ENCODE measurements at regions not wholly inside any gene's neighbourhood (a gene's known extent, or its start where the extent isn't known, plus 50 kb on each side); places are given as distances from the start of the nearest gene placed in this dataset.
"Not testable (repeated sequence)": the region's sequence is repeated elsewhere in the genome, so short reads cannot be mapped to it uniquely, and the experiment has no call there.

- DNase-seq (ENCODE audit: low read depth in 3 of 3, low spot score in 2 of 3) = no peak
These were observed 83.9 kb upstream of the SLC39A10 start for GRCh38 chr2:195572895-195573683.

DNA sequence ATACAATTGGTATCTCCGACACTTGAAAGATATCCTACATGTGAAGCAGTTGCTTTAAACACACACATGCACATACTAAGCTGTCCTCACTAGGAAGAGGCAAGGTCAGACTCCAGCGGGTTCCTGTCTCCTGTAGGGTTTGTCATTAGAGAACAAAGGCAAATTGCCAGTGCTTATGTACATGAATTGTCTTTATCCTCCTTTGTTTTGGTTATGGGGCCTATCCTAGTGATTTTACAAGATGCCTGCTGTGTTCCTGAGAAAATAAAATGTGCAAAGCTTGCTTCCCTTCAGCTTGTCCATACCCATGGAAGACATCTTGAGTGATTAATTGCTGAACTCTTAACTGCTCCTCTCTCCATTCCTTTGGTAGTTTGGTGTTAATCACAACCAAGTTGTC, 86.7 kb upstream of the SLC39A10 start:
- DNase-seq (ENCODE audit: low read depth in 3 of 3, low spot score in 2 of 3) = no peak

GRCh38 chr2:195569255-195569654, 87.8 kb upstream of the SLC39A10 start:
- no peak for DNase-seq (ENCODE audit: low read depth in 3 of 3, low spot score in 2 of 3)

DNA sequence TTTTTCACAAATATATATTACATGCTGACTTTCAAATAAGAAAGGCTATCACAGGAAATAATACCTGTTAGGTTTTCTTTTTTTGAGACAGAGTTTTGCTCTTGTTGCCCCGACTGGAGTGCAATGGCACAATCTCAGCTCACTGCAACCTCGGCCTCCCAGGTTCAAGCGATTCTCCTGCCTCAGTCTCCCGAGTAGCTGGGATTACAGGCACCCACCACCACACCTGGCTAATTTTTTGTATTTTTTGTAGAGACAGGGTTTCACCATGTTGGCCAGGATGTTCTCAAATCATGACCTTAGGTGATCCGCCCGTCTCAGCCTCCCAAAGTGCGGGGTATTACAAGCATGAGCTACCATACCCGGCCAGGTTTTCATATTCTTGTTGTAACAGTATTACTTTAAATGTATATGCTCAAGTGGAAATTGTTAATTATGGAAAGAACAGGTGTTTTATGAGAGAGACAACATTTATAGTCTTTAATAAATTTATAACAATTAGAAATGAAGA, 92.3 kb upstream of the SLC39A10 start:
- not testable (repeated sequence) for DNase-seq (ENCODE audit: low read depth in 3 of 3, low spot score in 2 of 3)

DNA sequence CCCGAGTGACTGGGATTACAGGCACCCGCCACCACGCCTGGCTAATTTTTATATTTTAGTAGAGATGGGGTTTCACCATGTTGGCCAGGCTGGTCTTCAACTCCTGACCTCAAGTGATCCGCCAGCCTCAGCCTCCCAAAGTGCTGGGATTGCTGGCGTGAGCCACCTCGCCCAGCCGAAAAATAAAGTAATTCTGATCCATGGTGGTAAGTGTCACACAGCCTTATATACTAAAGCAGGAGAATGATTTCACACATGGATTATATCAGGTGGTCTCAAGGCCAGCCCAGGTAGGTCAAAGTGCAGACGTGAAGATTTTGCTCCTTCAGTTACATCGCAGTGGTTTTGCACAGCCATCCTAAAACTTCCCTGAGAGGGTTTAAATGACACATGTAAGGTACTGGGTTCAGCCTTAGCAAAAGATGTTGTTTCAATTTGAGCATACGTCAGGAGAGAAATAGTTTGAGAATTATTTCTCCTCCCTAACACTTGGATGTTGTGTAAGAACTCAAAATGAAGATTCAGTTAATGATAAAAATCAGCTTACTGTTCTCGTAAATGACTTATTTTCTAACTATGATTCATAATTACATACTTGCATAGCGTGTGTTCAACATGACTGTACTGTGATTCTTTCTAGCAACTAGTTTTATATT, 93.0 kb upstream of the SLC39A10 start:
- no peak for DNase-seq (ENCODE audit: low read depth in 3 of 3, low spot score in 2 of 3)

GRCh38 chr2:195562570-195563566, 94.2 kb upstream of the SLC39A10 start:
- no peak for DNase-seq (ENCODE audit: low read depth in 3 of 3, low spot score in 2 of 3)

- DNase-seq (ENCODE audit: low read depth in 3 of 3, low spot score in 2 of 3) = no peak
These were observed 95.7 kb upstream of the SLC39A10 start for GRCh38 chr2:195561116-195561921.

DNA sequence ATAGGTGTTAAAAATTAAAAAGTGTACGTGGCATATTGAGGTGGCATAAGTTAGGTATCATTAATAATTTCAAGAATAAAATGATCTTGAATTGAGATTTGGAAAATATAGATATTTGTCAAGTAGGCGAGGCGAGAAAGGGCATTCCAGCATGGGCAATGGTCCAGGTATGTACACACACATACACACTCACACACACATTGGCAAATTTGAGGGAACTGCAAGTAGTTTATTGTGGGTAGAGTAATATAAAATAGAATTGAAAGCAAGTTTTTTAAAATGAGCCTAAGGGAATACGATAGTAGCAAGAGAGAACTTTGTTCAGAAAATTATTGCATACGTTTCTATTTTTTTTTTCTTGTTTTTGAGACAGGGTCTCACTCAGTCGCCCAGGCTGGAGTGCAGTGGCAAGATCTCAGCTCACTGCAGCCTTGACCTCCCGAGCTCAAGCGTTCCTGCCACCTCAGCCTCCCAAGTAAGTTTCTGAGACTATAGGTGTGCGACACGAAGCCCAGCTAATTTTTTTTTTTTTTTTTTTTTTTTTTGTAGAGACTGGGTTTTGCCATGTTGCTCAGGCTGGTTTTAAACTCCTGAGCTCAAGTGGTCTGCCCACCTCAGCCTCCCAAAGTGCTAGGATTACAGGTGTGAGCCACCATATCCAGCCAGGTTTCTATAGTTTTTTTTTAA, 96.7 kb upstream of the SLC39A10 start:
- DNase-seq (ENCODE audit: low read depth in 3 of 3, low spot score in 2 of 3) = no peak

DNA sequence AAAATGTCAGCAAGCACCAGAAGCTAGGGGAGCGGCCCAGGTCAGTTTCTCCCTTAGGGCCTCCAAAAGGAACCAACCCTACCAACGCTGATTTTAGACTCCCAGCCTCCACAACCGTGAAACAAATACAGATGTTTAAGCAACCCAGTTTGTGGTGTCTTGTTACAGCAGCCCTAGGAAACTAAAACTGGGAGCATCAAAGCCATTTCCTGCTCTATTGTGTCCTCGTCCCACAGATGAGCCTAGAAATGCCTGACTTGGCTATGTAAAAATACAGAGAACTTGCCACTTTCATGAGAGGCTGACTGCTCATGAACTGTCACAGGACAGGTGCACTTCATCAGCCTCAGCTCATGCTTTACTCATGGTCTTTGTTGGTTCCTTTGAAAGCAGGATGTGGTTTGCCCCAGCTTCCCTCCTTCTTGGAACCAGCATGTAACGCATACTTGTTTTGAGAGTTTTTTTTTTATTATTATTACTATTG, 97.6 kb upstream of the SLC39A10 start:
- peak in 2 of 3 donors; percentile 9 to 10 for DNase-seq (ENCODE audit: low read depth in 3 of 3, low spot score in 2 of 3)

GRCh38 chr2:195555971-195556370, 101.1 kb upstream of the SLC39A10 start:
- DNase-seq (ENCODE audit: low read depth in 3 of 3, low spot score in 2 of 3) = no peak

- no peak for DNase-seq (ENCODE audit: low read depth in 3 of 3, low spot score in 2 of 3)
These were observed 104.4 kb upstream of the SLC39A10 start for GRCh38 chr2:195552581-195552980.

DNA sequence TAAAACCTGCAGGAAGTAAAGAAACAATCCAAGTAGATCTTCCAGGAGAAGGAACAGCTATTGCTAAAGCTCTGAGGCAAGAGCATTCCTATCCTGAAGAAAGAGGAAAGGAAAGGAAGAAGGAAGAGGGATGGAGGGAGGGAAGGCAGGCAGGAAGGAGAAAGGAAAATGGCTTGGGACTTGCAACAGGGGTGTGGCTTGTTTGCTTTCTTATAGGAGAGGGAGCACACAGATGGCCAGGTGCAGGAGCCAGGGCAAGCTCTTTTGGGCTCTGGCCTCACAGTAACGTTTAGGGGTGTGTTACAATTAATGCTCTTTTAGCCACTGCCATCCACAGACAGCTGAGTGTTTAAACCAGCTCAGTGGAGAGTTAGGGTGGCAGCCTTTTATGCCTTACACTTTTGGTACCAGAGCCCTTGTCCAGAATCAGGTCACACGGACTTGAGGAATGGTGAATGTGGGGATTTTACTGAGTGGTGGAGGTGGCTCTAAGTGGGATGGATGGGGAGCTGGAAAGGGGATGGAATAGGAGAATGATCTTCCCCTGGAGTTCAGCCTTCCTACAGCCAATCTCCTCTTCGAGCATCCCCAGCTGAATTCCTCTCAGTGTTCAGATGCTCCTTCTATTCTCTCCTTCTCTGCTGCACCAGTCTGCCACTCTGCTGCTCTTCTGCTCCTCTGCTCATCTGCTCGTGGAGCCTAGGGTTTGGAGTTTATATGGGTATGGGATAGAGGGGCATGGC, 108.7 kb upstream of the SLC39A10 start:
- DNase-seq (ENCODE audit: low read depth in 3 of 3, low spot score in 2 of 3) = no peak

- DNase-seq (ENCODE audit: low read depth in 3 of 3, low spot score in 2 of 3) = not testable (repeated sequence)
These were observed 109.7 kb upstream of the SLC39A10 start for GRCh38 chr2:195547268-195547840.

DNA sequence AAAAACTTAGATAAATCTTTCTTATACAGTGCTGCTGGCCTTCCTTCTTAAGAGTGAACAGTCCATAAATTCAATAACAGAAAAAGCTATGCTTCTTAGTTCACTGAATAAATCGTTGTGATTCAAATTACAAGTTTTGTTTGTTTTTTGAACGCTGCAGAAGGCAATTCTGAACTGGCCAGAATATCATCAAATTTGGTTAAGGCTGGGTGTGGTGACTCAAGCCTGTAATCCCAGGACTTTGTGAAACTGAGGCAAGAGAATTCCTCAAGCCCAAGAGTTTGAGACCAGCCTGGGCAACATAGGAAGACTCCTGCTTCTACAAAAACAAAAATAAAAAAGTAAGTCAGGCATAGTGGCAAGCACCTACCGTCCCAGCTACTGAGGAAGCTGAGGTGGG, 111.2 kb upstream of the SLC39A10 start:
- no peak for DNase-seq (ENCODE audit: low read depth in 3 of 3, low spot score in 2 of 3)

DNA sequence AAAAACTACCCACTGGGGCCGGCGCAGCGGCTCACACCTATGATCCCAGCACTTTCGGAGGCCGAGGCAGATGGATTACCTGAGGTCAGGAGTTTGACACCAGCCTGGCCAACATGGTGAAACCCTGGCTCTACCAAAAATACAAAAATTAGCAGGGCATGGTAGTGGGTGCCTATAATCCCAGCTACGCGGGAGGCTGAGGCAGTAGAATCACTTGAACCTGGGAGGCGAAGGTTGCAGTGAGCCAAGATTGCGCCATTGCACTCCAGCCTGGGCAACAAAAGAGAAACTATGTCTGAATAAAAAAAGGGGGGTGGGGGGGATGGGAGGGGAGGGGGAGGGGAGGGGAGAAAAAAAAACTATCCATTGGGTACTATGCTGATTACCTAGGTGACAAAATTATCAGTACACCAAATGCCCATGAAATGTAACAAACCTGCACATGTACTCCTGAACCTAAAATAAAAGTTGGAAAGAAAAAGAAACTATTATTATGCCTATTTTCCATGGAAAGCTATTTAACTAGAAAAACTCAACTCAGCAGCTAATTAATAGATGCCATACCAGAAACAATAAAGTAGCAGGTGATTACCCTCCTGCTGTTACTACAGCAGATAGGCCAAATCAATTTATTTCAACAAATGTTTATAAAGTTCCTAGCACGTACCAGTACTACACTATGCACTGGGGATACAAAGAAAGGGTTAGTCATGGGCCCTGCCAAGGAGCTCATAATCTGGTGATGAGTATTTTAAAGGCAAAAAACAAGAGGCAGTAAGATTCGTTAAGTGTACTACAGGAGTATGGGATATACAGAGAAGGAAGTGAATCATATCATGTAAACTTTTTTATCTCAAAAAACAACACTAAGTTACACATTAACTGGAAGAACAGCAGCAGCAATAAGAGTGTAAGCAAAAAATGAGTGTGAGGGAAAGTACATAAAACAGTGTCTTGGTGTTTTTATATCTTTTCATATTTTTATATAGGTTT, 112.8 kb upstream of the SLC39A10 start:
- no peak for DNase-seq (ENCODE audit: low read depth in 3 of 3, low spot score in 2 of 3)

- no peak for DNase-seq (ENCODE audit: low read depth in 3 of 3, low spot score in 2 of 3)
These were observed 114.0 kb upstream of the SLC39A10 start for GRCh38 chr2:195543063-195543462.

DNA sequence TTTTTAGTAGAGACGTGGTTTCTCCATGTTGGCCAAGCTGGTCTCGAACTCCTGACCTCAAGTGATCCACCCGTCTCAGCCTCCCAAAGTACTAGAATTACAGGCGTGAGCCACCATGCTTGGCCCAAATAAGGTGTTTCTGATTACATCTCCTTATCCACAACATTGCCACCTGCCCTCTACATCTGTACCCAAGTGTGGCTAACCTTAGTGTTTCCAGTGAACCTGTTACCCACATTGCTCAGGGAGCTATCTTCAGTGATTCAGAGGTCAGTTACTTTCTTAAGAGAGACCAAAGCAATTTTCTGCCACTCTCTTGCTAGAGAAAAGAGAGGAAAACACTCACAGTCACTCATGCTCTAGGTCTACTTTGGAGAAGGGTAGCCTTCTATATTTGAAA, 115.0 kb upstream of the SLC39A10 start:
- DNase-seq (ENCODE audit: low read depth in 3 of 3, low spot score in 2 of 3) = no peak
